ENCODE measurements at regions not wholly inside any gene's neighbourhood (a gene's known extent, or its start where the extent isn't known, plus 50 kb on each side); places are given as distances from the start of the nearest gene placed in this dataset.

- Histone ChIP-seq H3K4me3 (no peak overlapping the region), H3K27me3 (no peaks in the 10 kb centered on the region), H3K4me1 (no peaks in the 10 kb centered on the region), H3K9me3 (no peaks in the 10 kb centered on the region), H3K36me3 (replicated peaks in 1 of 2; ENCODE audit: insufficient read depth in 1 of 2, low read depth in 2 of 2) (no peaks in the 10 kb centered on the region), H3K27ac (no peak overlapping the region)
- TF ChIP-seq, protein P1, sequence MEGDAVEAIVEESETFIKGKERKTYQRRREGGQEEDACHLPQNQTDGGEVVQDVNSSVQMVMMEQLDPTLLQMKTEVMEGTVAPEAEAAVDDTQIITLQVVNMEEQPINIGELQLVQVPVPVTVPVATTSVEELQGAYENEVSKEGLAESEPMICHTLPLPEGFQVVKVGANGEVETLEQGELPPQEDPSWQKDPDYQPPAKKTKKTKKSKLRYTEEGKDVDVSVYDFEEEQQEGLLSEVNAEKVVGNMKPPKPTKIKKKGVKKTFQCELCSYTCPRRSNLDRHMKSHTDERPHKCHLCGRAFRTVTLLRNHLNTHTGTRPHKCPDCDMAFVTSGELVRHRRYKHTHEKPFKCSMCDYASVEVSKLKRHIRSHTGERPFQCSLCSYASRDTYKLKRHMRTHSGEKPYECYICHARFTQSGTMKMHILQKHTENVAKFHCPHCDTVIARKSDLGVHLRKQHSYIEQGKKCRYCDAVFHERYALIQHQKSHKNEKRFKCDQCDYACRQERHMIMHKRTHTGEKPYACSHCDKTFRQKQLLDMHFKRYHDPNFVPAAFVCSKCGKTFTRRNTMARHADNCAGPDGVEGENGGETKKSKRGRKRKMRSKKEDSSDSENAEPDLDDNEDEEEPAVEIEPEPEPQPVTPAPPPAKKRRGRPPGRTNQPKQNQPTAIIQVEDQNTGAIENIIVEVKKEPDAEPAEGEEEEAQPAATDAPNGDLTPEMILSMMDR (IDR thresholded peaks at IDR 0.05) = no peak
- no peak for TF ChIP-seq POLR2A (IDR thresholded peaks at IDR 0.05)
- intact Hi-C loops (cut with DNase I) = no loop called here
- no peak for DNase-seq
- no peak for ATAC-seq
- 34 to 51% methylated on average over 1 of the region's 1 CpG for WGBS, 2 donors
Measured at GRCh38 chr7:54245020-54245419, 297.2 kb upstream of the VSTM2A start.

DNA sequence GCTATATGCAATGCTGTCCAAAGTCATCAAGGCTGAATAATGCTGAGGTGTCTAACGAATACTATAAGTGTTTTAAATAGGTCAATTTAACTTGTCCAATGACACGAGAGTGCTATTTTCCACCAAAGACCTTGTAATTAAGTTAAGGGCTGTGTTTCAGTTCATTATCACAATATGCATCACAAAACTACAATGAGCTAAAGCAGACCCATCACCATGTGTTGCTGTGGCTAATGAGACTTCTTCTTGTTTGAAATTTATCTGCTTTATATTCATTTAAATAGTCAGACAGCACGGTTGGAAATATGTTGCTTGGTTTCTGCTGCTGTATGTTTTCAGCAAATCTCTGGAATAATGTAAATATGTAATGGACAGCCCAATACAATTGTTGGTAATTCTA, 292.5 kb upstream of the VSTM2A start:
- Histone ChIP-seq H3K9me3 (no peaks in the 10 kb centered on the region), H3K27ac (no peak overlapping the region), H3K4me1 (no peaks in the 10 kb centered on the region), H3K36me3 (replicated peaks in 1 of 2; ENCODE audit: insufficient read depth in 1 of 2, low read depth in 2 of 2) (no peaks in the 10 kb centered on the region), H3K4me3 (no peak overlapping the region), H3K27me3 (no peaks in the 10 kb centered on the region)
- intact Hi-C loops (cut with DNase I) = no loop called here
- 39 to 42% methylated on average over 3 of the region's 3 CpGs for WGBS, 2 donors
- TF ChIP-seq, protein P1 (IDR thresholded peaks at IDR 0.05) = no peak
- no peak for TF ChIP-seq POLR2A (IDR thresholded peaks at IDR 0.05)
- ATAC-seq = no peak
- no peak for DNase-seq

GRCh38 chr7:54252256-54253035, 289.7 kb upstream of the VSTM2A start:
- H3K36me3 ChIP-seq (replicated peaks in 1 of 2; ENCODE audit: insufficient read depth in 1 of 2, low read depth in 2 of 2) = no peaks in the 10 kb centered on the region
- intact Hi-C loops (cut with DNase I) = no loop called here
- ATAC-seq (no peak), DNase-seq (no peak)
- no peak overlapping the region for H3K4me3 ChIP-seq
- H3K27ac ChIP-seq = no peak overlapping the region
- H3K9me3 ChIP-seq = no peaks in the 10 kb centered on the region
- WGBS, 2 donors = 51 to 54% methylated on average over 7 of the region's 7 CpGs
- H3K4me1 ChIP-seq = no peaks in the 10 kb centered on the region
- TF ChIP-seq, protein P1 (IDR thresholded peaks at IDR 0.05) = no peak
- no peak for TF ChIP-seq POLR2A (IDR thresholded peaks at IDR 0.05)
- H3K27me3 ChIP-seq = no peaks in the 10 kb centered on the region

GRCh38 chr7:54253036-54253373, 289.2 kb upstream of the VSTM2A start:
- no peak for DNase-seq
- WGBS, 2 donors = 19 to 30% methylated on average over 5 of the region's 5 CpGs
- no peak overlapping the region for H3K27ac ChIP-seq
- H3K9me3 ChIP-seq = no peaks in the 10 kb centered on the region
- no peaks in the 10 kb centered on the region for H3K27me3 ChIP-seq
- no peak overlapping the region for H3K4me3 ChIP-seq
- no peaks in the 10 kb centered on the region for H3K4me1 ChIP-seq
- no peak for TF ChIP-seq POLR2A (IDR thresholded peaks at IDR 0.05)
- TF ChIP-seq, protein P1 (IDR thresholded peaks at IDR 0.05) = no peak
- H3K36me3 ChIP-seq (replicated peaks in 1 of 2; ENCODE audit: insufficient read depth in 1 of 2, low read depth in 2 of 2) = no peaks in the 10 kb centered on the region
- no peak for ATAC-seq
- intact Hi-C loops (cut with DNase I) = no loop called here

DNA sequence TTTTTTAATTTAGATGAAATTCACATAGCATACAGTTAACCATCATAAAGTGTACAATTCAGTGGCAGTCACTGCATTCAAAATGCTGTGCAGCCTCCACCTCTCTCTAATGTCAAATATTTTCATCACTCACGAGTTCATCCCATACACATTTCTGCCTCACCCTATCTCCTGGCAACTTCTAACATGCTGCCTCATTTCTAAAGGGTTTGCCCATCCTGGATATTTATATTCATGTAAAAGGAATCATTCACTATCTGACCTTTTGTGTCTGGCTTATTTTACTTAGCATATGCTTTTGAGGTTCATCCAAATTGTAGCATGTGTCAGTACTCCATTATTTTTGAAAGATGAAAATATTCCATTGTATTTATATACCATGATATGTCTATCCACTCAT, 286.9 kb upstream of the VSTM2A start:
- Histone ChIP-seq H3K36me3 (replicated peaks in 1 of 2; ENCODE audit: insufficient read depth in 1 of 2, low read depth in 2 of 2) (no peaks in the 10 kb centered on the region), H3K9me3 (no peaks in the 10 kb centered on the region), H3K27ac (no peak overlapping the region), H3K4me1 (no peaks in the 10 kb centered on the region), H3K4me3 (no peak overlapping the region), H3K27me3 (no peaks in the 10 kb centered on the region)
- ATAC-seq = no peak
- WGBS, 2 donors = 31 to 52% methylated on average over 1 of the region's 1 CpG
- no peak for TF ChIP-seq POLR2A (IDR thresholded peaks at IDR 0.05)
- TF ChIP-seq, protein P1 (IDR thresholded peaks at IDR 0.05) = no peak
- no peak for DNase-seq
- intact Hi-C loops (cut with DNase I) = no loop called here

Measured in body of pancreas (tissue), 4 donors.